WTC11 (cell line): ENCODE measurements at regions not wholly inside any gene's neighbourhood (a gene's known extent, or its start where the extent isn't known, plus 50 kb on each side); places are given as distances from the start of the nearest gene placed in this dataset.

ENCODE experiments used
- ATAC-seq: fragments of 200-7000 bp; cut with Tn5 transposase; 2 replicates; pipeline ENCODE4 v1.10.0; 2021; ENCODE audit warnings: mild to moderate bottlenecking, moderate library complexity
- CTCF ChIA-PET: fragments of 300-600 bp; sonication (Branson Sonifier 250); formaldehyde crosslinking; loops from one replicate; lab custom pipeline; 2021; ENCODE audit warnings: antibody characterized with exemption; lab: Charles Lee
- POLR2A ChIA-PET: fragments of 350-600 bp; sonication (Branson Sonifier 250); formaldehyde crosslinking; loops from one replicate; lab custom pipeline; 2021; ENCODE audit warnings: antibody characterized with exemption; lab: Charles Lee
- DNase-seq: peaks from one replicate; pipeline ENCODE4 v3.0.0; 2021; ENCODE audit warnings: low spot score
- H3K27ac Mint-ChIP-seq: 2 replicates; pipeline ENCODE4 v1.8.0; 2021; ENCODE audit warnings: mixed read lengths
- H3K27me3 Mint-ChIP-seq: 2 replicates; pipeline ENCODE4 v1.8.0; 2021; ENCODE audit warnings: low read depth, mild to moderate bottlenecking, moderate library complexity, mixed read lengths
- H3K36me3 Mint-ChIP-seq: 2 replicates; pipeline ENCODE4 v1.8.0; 2021; ENCODE audit warnings: mixed read lengths
- H3K4me1 Mint-ChIP-seq: 2 replicates; pipeline ENCODE4 v1.8.0; 2022; ENCODE audit warnings: mixed read lengths
- H3K4me3 Mint-ChIP-seq: 2 replicates; pipeline ENCODE4 v1.8.0; 2021; ENCODE audit warnings: mild to moderate bottlenecking, moderate library complexity, mixed read lengths
- H3K9me3 Mint-ChIP-seq: 2 replicates; pipeline ENCODE4 v1.8.0; 2021; ENCODE audit warnings: mixed read lengths
- FOXJ3 ChIP-seq: sonication (generic); formaldehyde crosslinking; IDR thresholded peaks from 2 replicates; pipeline ENCODE4 v1.9.0; 2021; ENCODE audit warnings: missing genetic modification reagents, mild to moderate bottlenecking, borderline replicate concordance
- FOXK1 ChIP-seq: sonication (generic); formaldehyde crosslinking; IDR thresholded peaks from 2 replicates; pipeline ENCODE4 v1.8.0; 2022; ENCODE audit warnings: mild to moderate bottlenecking, moderate library complexity, missing genetic modification reagents
- GRHL2 ChIP-seq: fragments of 250-450 bp; sonication (Bioruptor Pico); IDR thresholded peaks from 2 replicates; pipeline ENCODE4 v1.8.0; 2022; ENCODE audit warnings: mild to moderate bottlenecking, moderate library complexity; ENCODE audit not compliant: insufficient replicate concordance, severe bottlenecking
- JAZF1 ChIP-seq: fragments of 250-450 bp; sonication (Bioruptor Pico); IDR thresholded peaks from 2 replicates; pipeline ENCODE4 v1.9.0; 2021; ENCODE audit warnings: moderate library complexity, mild to moderate bottlenecking, inconsistent platforms
- KAT7 ChIP-seq: sonication (generic); formaldehyde crosslinking; IDR thresholded peaks from 2 replicates; pipeline ENCODE4 v1.8.1; 2023; ENCODE audit warnings: missing genetic modification reagents, mild to moderate bottlenecking, borderline replicate concordance
- MYBL2 ChIP-seq: sonication (generic); formaldehyde crosslinking; IDR thresholded peaks from 2 replicates; pipeline ENCODE4 v1.8.1; 2023; ENCODE audit warnings: mild to moderate bottlenecking, moderate library complexity, missing genetic modification reagents
- NFATC4 ChIP-seq: fragments of 250-450 bp; sonication (Bioruptor Pico); IDR thresholded peaks from 2 replicates; pipeline ENCODE4 v1.9.0; 2021; ENCODE audit warnings: mild to moderate bottlenecking
- NFE2L1 ChIP-seq: sonication (generic); formaldehyde crosslinking; IDR thresholded peaks from 2 replicates; pipeline ENCODE4 v1.8.1; 2023; ENCODE audit warnings: missing genetic modification reagents
- NFYB ChIP-seq: sonication (generic); formaldehyde crosslinking; conservative IDR thresholded peaks from 2 replicates; pipeline ENCODE4 v1.8.0; 2022; ENCODE audit warnings: low read depth, missing genetic modification reagents
- NR2C2 ChIP-seq: sonication (generic); formaldehyde crosslinking; IDR thresholded peaks from 2 replicates; pipeline ENCODE4 v1.8.0; 2022; ENCODE audit warnings: mild to moderate bottlenecking, missing genetic modification reagents
- OVOL2 ChIP-seq: fragments of 250-450 bp; sonication (Bioruptor Pico); IDR thresholded peaks from 2 replicates; pipeline ENCODE4 v1.9.0; 2021; ENCODE audit warnings: mild to moderate bottlenecking, borderline replicate concordance
- SMAD4 ChIP-seq: sonication (generic); formaldehyde crosslinking; IDR thresholded peaks from 2 replicates; pipeline ENCODE4 v1.8.0; 2022; ENCODE audit warnings: mild to moderate bottlenecking, missing genetic modification reagents
- SOX15 ChIP-seq: fragments of 250-450 bp; sonication (Bioruptor Pico); IDR thresholded peaks from 2 replicates; pipeline ENCODE4 v1.9.0; 2021; ENCODE audit warnings: mild to moderate bottlenecking
- SP1 ChIP-seq: sonication (generic); formaldehyde crosslinking; conservative IDR thresholded peaks from 2 replicates; pipeline ENCODE4 v1.8.1; 2022; ENCODE audit warnings: missing genetic modification reagents
- TCF7 ChIP-seq: sonication (generic); formaldehyde crosslinking; IDR thresholded peaks from 2 replicates; pipeline ENCODE4 v1.8.0; 2022; ENCODE audit warnings: mild to moderate bottlenecking, low read depth, missing genetic modification reagents, moderate library complexity
- TEAD1 ChIP-seq: sonication (generic); formaldehyde crosslinking; IDR thresholded peaks from 2 replicates; pipeline ENCODE4 v1.8.0; 2022; ENCODE audit warnings: mild to moderate bottlenecking, missing genetic modification reagents
- TEAD4 ChIP-seq: sonication (generic); formaldehyde crosslinking; IDR thresholded peaks from 2 replicates; pipeline ENCODE4 v1.8.0; 2022; ENCODE audit warnings: mild to moderate bottlenecking, missing genetic modification reagents
- ZNF219 ChIP-seq: sonication (generic); formaldehyde crosslinking; IDR thresholded peaks from 2 replicates; pipeline ENCODE4 v1.8.0; 2023; ENCODE audit warnings: missing genetic modification reagents, mild to moderate bottlenecking, borderline replicate concordance
- ZNF263 ChIP-seq: sonication (generic); formaldehyde crosslinking; IDR thresholded peaks from 2 replicates; pipeline ENCODE4 v1.8.1; 2022; ENCODE audit warnings: low read depth, mild to moderate bottlenecking, moderate library complexity, missing genetic modification reagents
- TF ChIP-seq, protein P1 (sequence below): sonication (generic); formaldehyde crosslinking; IDR thresholded peaks from 2 replicates; pipeline ENCODE4 v1.8.1; 2022; ENCODE audit warnings: missing genetic modification reagents, borderline replicate concordance
- TF ChIP-seq, protein P2 (sequence below): sonication (generic); formaldehyde crosslinking; IDR thresholded peaks from 2 replicates; pipeline ENCODE4 v1.8.0; 2022; ENCODE audit warnings: mild to moderate bottlenecking, missing genetic modification reagents
- TF ChIP-seq, protein P3 (sequence below): sonication (generic); formaldehyde crosslinking; IDR thresholded peaks from 2 replicates; pipeline ENCODE4 v1.8.1; 2023; ENCODE audit warnings: mild to moderate bottlenecking, missing genetic modification reagents
- TF ChIP-seq, protein P4 (sequence below): fragments of 250-450 bp; sonication (Bioruptor Pico); IDR thresholded peaks from 2 replicates; pipeline ENCODE4 v2.1.2; 2022; ENCODE audit warnings: mild to moderate bottlenecking, moderate library complexity
- TF ChIP-seq, protein P5 (sequence below): sonication (generic); formaldehyde crosslinking; IDR thresholded peaks from 2 replicates; pipeline ENCODE4 v1.8.1; 2023; ENCODE audit warnings: mild to moderate bottlenecking, missing genetic modification reagents, moderate library complexity
- TF ChIP-seq, protein P6 (sequence below): fragments of 250-450 bp; sonication (Bioruptor Pico); IDR thresholded peaks from 2 replicates; pipeline ENCODE4 v1.8.0; 2021; ENCODE audit warnings: mild to moderate bottlenecking
- TF ChIP-seq, protein P7 (sequence below): sonication (generic); formaldehyde crosslinking; IDR thresholded peaks from 2 replicates; pipeline ENCODE4 v1.8.0; 2022; ENCODE audit warnings: mild to moderate bottlenecking, missing genetic modification reagents

DNA sequence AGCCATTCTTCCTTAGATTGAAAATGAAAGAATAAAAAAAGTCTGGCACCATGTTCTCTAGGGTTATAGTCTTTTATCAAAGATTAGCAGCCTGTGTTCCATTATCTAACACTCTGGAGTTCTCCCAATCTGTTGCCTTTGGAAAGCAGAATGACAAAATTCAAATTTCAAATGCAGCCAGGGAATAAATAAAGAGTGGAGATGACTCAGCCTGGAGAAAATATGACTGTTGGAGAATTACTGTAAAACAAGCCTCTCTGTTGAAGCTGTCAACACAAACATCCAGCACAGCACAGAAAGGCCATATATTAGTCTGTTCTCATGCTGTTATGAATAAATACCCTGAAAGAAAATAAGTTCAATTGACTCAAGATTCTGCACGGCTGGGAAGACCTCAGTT lies 650.5 kb upstream of the SLC10A2 start (continued):
- TF ChIP-seq, protein P1, sequence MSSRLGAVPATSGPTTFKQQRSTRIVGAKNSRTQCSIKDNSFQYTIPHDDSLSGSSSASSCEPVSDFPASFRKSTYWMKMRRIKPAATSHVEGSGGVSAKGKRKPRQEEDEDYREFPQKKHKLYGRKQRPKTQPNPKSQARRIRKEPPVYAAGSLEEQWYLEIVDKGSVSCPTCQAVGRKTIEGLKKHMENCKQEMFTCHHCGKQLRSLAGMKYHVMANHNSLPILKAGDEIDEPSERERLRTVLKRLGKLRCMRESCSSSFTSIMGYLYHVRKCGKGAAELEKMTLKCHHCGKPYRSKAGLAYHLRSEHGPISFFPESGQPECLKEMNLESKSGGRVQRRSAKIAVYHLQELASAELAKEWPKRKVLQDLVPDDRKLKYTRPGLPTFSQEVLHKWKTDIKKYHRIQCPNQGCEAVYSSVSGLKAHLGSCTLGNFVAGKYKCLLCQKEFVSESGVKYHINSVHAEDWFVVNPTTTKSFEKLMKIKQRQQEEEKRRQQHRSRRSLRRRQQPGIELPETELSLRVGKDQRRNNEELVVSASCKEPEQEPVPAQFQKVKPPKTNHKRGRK (CRISPR knock-in tag), result no peak
- TF ChIP-seq JAZF1 (CRISPR knock-in tag), result no peak
- TF ChIP-seq NFE2L1 (CRISPR knock-in tag), result no peak

DNA sequence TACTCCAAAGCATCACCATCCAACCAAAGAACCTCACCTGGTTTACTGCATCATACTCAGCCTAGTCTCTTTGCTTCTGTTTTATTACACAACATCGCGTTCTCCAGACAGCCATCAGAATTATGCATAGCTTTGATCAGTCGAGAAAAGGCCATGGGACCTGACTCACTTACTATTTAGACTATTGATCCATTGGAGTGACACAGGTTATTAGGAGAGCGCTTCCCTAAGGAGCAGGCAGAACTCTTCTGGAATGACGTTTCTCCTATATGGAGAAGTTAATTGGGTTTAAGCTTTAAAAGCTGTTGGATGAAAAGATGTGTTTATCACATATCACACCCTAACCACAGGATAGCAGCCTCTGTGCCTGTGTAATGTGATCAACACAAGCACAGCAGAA lies 649.1 kb upstream of the SLC10A2 start:
- CTCF ChIA-PET, result no interaction called here
- Mint-ChIP-seq H3K27ac (no peak overlapping the region), H3K27me3 (no peaks in the 10 kb centered on the region)

DNA sequence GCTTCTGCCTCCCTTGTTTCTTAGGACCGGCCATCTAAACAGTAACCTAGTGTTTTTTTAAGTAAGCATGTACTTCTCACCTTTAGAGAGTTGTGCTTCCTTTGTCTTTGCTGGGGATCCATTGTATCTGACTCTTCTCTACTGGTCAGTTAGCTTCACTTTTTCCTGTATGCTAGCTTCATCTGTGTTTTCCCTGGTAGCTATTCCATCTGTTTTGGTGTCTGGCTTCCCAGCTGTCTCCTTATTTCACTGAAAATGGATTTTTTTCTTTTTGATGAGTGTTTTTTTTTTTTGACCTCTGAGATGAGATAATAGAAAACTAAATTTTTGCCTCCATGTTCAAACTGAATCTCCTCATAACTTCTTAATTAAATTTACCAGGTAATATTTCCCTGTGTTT lies 637.0 kb upstream of the SLC10A2 start:
- Mint-ChIP-seq H3K4me1 (no peaks in the 10 kb centered on the region), H3K9me3 (peaks cover 4% of the 10 kb centered on the region), H3K27ac (0 out of 2 replicates have a peak overlapping the region, but pooled peaks have one; percentile 44), H3K36me3 (peaks cover 3% of the 10 kb centered on the region; the same call in 1 of the 2 replicates), H3K4me3 (no peak overlapping the region), H3K27me3 (no peaks in the 10 kb centered on the region)
- ATAC-seq (no peak), DNase-seq (no peak)
- POLR2A ChIA-PET, result no interaction called here
- CTCF ChIA-PET, result no interaction called here
- TF ChIP-seq, protein P1 (CRISPR knock-in tag), result no peak
- TF ChIP-seq NFYB (CRISPR knock-in tag) (no peak), NFATC4 (CRISPR knock-in tag) (no peak), KAT7 (CRISPR knock-in tag) (no peak), TEAD1 (no peak), SMAD4 (CRISPR knock-in tag) (no peak), MYBL2 (CRISPR knock-in tag) (no peak), ZNF219 (CRISPR knock-in tag) (no peak), ZNF263 (CRISPR knock-in tag) (no peak), FOXK1 (CRISPR knock-in tag) (no peak), SP1 (CRISPR knock-in tag) (no peak), TEAD4 (CRISPR knock-in tag) (no peak)
- TF ChIP-seq, protein P2, sequence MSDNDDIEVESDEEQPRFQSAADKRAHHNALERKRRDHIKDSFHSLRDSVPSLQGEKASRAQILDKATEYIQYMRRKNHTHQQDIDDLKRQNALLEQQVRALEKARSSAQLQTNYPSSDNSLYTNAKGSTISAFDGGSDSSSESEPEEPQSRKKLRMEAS (CRISPR knock-in tag), result no peak
- TF ChIP-seq, protein P3, sequence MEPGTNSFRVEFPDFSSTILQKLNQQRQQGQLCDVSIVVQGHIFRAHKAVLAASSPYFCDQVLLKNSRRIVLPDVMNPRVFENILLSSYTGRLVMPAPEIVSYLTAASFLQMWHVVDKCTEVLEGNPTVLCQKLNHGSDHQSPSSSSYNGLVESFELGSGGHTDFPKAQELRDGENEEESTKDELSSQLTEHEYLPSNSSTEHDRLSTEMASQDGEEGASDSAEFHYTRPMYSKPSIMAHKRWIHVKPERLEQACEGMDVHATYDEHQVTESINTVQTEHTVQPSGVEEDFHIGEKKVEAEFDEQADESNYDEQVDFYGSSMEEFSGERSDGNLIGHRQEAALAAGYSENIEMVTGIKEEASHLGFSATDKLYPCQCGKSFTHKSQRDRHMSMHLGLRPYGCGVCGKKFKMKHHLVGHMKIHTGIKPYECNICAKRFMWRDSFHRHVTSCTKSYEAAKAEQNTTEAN (CRISPR knock-in tag), result no peak
- TF ChIP-seq, protein P4, sequence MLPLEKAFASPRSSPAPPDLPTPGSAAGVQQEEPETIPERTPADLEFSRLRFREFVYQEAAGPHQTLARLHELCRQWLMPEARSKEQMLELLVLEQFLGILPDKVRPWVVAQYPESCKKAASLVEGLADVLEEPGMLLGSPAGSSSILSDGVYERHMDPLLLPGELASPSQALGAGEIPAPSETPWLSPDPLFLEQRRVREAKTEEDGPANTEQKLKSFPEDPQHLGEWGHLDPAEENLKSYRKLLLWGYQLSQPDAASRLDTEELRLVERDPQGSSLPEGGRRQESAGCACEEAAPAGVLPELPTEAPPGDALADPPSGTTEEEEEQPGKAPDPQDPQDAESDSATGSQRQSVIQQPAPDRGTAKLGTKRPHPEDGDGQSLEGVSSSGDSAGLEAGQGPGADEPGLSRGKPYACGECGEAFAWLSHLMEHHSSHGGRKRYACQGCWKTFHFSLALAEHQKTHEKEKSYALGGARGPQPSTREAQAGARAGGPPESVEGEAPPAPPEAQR (CRISPR knock-in tag), result no peak
- TF ChIP-seq, protein P5, sequence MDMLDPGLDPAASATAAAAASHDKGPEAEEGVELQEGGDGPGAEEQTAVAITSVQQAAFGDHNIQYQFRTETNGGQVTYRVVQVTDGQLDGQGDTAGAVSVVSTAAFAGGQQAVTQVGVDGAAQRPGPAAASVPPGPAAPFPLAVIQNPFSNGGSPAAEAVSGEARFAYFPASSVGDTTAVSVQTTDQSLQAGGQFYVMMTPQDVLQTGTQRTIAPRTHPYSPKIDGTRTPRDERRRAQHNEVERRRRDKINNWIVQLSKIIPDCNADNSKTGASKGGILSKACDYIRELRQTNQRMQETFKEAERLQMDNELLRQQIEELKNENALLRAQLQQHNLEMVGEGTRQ (CRISPR knock-in tag), result no peak
- TF ChIP-seq, protein P6, sequence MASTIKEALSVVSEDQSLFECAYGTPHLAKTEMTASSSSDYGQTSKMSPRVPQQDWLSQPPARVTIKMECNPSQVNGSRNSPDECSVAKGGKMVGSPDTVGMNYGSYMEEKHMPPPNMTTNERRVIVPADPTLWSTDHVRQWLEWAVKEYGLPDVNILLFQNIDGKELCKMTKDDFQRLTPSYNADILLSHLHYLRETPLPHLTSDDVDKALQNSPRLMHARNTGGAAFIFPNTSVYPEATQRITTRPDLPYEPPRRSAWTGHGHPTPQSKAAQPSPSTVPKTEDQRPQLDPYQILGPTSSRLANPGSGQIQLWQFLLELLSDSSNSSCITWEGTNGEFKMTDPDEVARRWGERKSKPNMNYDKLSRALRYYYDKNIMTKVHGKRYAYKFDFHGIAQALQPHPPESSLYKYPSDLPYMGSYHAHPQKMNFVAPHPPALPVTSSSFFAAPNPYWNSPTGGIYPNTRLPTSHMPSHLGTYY (CRISPR knock-in tag), result no peak

More for the DNA sequence above, 649.1 kb upstream of the SLC10A2 start:
- no peak overlapping the region for H3K4me3 Mint-ChIP-seq
- ATAC-seq (no peak), DNase-seq (no peak)
- H3K9me3 Mint-ChIP-seq, result peaks cover 7% of the 10 kb centered on the region; the same call in 1 of the 2 replicates
- POLR2A ChIA-PET, result no interaction called here
- TF ChIP-seq, protein P7, sequence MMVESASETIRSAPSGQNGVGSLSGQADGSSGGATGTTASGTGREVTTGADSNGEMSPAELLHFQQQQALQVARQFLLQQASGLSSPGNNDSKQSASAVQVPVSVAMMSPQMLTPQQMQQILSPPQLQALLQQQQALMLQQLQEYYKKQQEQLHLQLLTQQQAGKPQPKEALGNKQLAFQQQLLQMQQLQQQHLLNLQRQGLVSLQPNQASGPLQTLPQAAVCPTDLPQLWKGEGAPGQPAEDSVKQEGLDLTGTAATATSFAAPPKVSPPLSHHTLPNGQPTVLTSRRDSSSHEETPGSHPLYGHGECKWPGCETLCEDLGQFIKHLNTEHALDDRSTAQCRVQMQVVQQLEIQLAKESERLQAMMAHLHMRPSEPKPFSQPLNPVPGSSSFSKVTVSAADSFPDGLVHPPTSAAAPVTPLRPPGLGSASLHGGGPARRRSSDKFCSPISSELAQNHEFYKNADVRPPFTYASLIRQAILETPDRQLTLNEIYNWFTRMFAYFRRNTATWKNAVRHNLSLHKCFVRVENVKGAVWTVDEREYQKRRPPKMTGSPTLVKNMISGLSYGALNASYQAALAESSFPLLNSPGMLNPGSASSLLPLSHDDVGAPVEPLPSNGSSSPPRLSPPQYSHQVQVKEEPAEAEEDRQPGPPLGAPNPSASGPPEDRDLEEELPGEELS, result no peak
- no peak for TF ChIP-seq SOX15 (CRISPR knock-in tag)
- no peak for TF ChIP-seq TCF7 (CRISPR knock-in tag)
- TF ChIP-seq, protein P2 (CRISPR knock-in tag), result no peak
- TF ChIP-seq GRHL2 (CRISPR knock-in tag), result no peak
- TF ChIP-seq NR2C2, result no peak
- no peak for TF ChIP-seq NFATC4 (CRISPR knock-in tag)
- no peak for TF ChIP-seq OVOL2 (CRISPR knock-in tag)
- TF ChIP-seq FOXJ3 (CRISPR knock-in tag), result no peak
- H3K36me3 Mint-ChIP-seq, result no peaks in the 10 kb centered on the region
- no peaks in the 10 kb centered on the region; the same call in 1 of the 2 replicates for H3K4me1 Mint-ChIP-seq
